T-cell (primary cell): ENCODE measurements at regions not wholly inside any gene's neighbourhood (a gene's known extent, or its start where the extent isn't known, plus 50 kb on each side); places are given as distances from the start of the nearest gene placed in this dataset.

Experiments
- ATAC-seq, 4 experiments: fragments of 200-7000 bp in 3 of 4; fragments of 150-1000 bp in 1 of 4; cut with Tn5 transposase; replicated peaks in 1 of 4; 1 replicate in 3 of 4; 2 replicates in 1 of 4; pipeline ENCODE4 v1.10.0; 2021; ENCODE audit warnings: moderate library complexity in 3 of 4, mild to moderate bottlenecking in 2 of 4, moderate number of reproducible peaks in 1 of 4
- CTCF ChIA-PET, 2 donors: fragments of 300-600 bp; sonication (Branson Sonifier 250); formaldehyde crosslinking; loops; one replicate each; lab custom pipeline; 2022; ENCODE audit warnings: antibody characterized with exemption in 2 of 2; lab: Charles Lee
- POLR2A ChIA-PET, 2 donors: fragments of 300-600 bp; sonication (Branson Sonifier 250); formaldehyde crosslinking; loops; one replicate each; lab custom pipeline; 2022; ENCODE audit warnings: antibody characterized with exemption in 2 of 2; lab: Charles Lee
- DNase-seq, 35 experiments: peaks; one replicate each; pipeline versions ENCODE4 v3.0.0 to v3.0.0-alpha.2; 2013 to 2023
- H3K27ac ChIP-seq: one replicate; pipeline ENCODE4 v1.5.1; 2013; ENCODE audit warnings: low read length
- H3K27me3 ChIP-seq, 2 experiments: replicated peaks in 1 of 2; 1 replicate in 1 of 2; 2 replicates in 1 of 2; pipeline versions ENCODE4 v1.6.1 to v1.7.0; 2013; ENCODE audit warnings: low read length in 1 of 2, mixed read lengths in 1 of 2; ENCODE audit not compliant: control insufficient read depth in 2 of 2, insufficient read depth in 2 of 2; ENCODE audit errors: extremely low read depth in 1 of 2
- H3K36me3 ChIP-seq, 2 donors: 1 replicate in 1 of 2; 2 replicates in 1 of 2; pipeline versions ENCODE4 v1.6.1 to v1.7.0; 2013; ENCODE audit warnings: low read length in 1 of 2; ENCODE audit not compliant: control insufficient read depth in 2 of 2, insufficient read depth in 1 of 2; ENCODE audit errors: extremely low read depth in 1 of 2
- H3K4me1 ChIP-seq, 2 experiments: 1 replicate in 1 of 2; 2 replicates in 1 of 2; pipeline versions ENCODE4 v1.6.1 to v1.7.0; 2013; ENCODE audit warnings: low read length in 2 of 2, mixed read lengths in 1 of 2; ENCODE audit not compliant: insufficient read depth in 2 of 2, control insufficient read depth in 1 of 2; ENCODE audit errors: extremely low read depth in 1 of 2
- H3K4me3 ChIP-seq, 2 donors: 1 replicate in 1 of 2; 2 replicates in 1 of 2; pipeline versions ENCODE4 v1.5.1 to v1.7.0; 2013; ENCODE audit warnings: mild to moderate bottlenecking in 2 of 2, low read length in 1 of 2, moderate library complexity in 1 of 2; ENCODE audit not compliant: control insufficient read depth in 1 of 2; ENCODE audit errors: extremely low read depth in 1 of 2
- H3K9me3 ChIP-seq: 2 replicates; pipeline ENCODE4 v1.7.0; 2013
- H3K27ac Mint-ChIP-seq, 2 donors: one replicate each; pipeline ENCODE4 v1.8.0; 2020 to 2021; ENCODE audit warnings: mild to moderate bottlenecking in 2 of 2, mixed read lengths in 2 of 2
- H3K27me3 Mint-ChIP-seq, 2 donors: one replicate each; pipeline ENCODE4 v1.8.0; 2021 to 2022; ENCODE audit warnings: mixed read lengths in 2 of 2
- H3K36me3 Mint-ChIP-seq: one replicate; pipeline ENCODE4 v1.8.0; 2021; ENCODE audit warnings: mixed read lengths
- H3K4me1 Mint-ChIP-seq, 3 donors: one replicate each; pipeline ENCODE4 v1.8.0; 2020 to 2022; ENCODE audit warnings: mixed read lengths in 3 of 3, mild to moderate bottlenecking in 1 of 3
- H3K4me3 Mint-ChIP-seq, 3 donors: one replicate each; pipeline ENCODE4 v1.8.0; 2020 to 2022; ENCODE audit warnings: mild to moderate bottlenecking in 3 of 3, mixed read lengths in 3 of 3, moderate library complexity in 3 of 3
- H3K9me3 Mint-ChIP-seq, 3 donors: one replicate each; pipeline ENCODE4 v1.8.0; 2020 to 2022; ENCODE audit warnings: mixed read lengths in 3 of 3
- WGBS: methylation state at CpG from one replicate; pipeline ENCODE4 v1.1.5; 2013; ENCODE audit warnings: missing lambda C conversion rate; ENCODE audit not compliant: insufficient coverage; 5-methylcytosine and 5-hydroxymethylcytosine counted together

GRCh38 chr20:22762576-22763256, 178.3 kb upstream of the FOXA2 start:
- Histone ChIP-seq H3K36me3 (no peaks in the 10 kb centered on the region), H3K4me3 (no peak overlapping the region), H3K27me3 (peaks cover 0 to 7% of the 10 kb centered on the region in 2 experiments), H3K27ac (no peak overlapping the region), H3K4me1 (no peaks in the 10 kb centered on the region), H3K9me3 (no peaks in the 10 kb centered on the region)
- no peaks in the 10 kb centered on the region for H3K27me3 Mint-ChIP-seq
- POLR2A ChIA-PET = interaction anchor here in 1 of 2 donors (0.7 kb wide), 1 partner anchor 1812 kb away, joined by 3 read pairs; no protein-coding TSS in a partner anchor
- no peaks in the 10 kb centered on the region for H3K36me3 Mint-ChIP-seq
- ATAC-seq = no peak
- CTCF ChIA-PET = no interaction called here
- H3K4me3 Mint-ChIP-seq = no peak overlapping the region
- H3K4me1 Mint-ChIP-seq = no peaks in the 10 kb centered on the region
- no peak overlapping the region for H3K27ac Mint-ChIP-seq
- WGBS = no CpG with 5 or more reads among the region's 6 CpGs
- no peak for DNase-seq
- peaks cover 8% of the 10 kb centered on the region in 3 donors for H3K9me3 Mint-ChIP-seq

GRCh38 chr20:22763257-22763906, 179.0 kb upstream of the FOXA2 start:
- Histone ChIP-seq H3K27ac (no peak overlapping the region), H3K27me3 (peaks cover 0 to 7% of the 10 kb centered on the region in 2 experiments), H3K4me1 (no peaks in the 10 kb centered on the region), H3K36me3 (no peaks in the 10 kb centered on the region), H3K9me3 (no peaks in the 10 kb centered on the region), H3K4me3 (no peak overlapping the region)
- WGBS = 49% methylated on average over 2 of the region's 9 CpGs
- ChIA-PET CTCF (no interaction called here), POLR2A (no interaction called here)
- no peak for DNase-seq
- no peak overlapping the region for H3K27ac Mint-ChIP-seq
- H3K36me3 Mint-ChIP-seq = no peaks in the 10 kb centered on the region
- ATAC-seq = no peak
- H3K4me3 Mint-ChIP-seq = no peak overlapping the region
- H3K4me1 Mint-ChIP-seq = no peaks in the 10 kb centered on the region
- H3K9me3 Mint-ChIP-seq = peaks cover 8% of the 10 kb centered on the region in 3 donors
- peaks cover 0 to 2% of the 10 kb centered on the region in 2 donors for H3K27me3 Mint-ChIP-seq

DNA sequence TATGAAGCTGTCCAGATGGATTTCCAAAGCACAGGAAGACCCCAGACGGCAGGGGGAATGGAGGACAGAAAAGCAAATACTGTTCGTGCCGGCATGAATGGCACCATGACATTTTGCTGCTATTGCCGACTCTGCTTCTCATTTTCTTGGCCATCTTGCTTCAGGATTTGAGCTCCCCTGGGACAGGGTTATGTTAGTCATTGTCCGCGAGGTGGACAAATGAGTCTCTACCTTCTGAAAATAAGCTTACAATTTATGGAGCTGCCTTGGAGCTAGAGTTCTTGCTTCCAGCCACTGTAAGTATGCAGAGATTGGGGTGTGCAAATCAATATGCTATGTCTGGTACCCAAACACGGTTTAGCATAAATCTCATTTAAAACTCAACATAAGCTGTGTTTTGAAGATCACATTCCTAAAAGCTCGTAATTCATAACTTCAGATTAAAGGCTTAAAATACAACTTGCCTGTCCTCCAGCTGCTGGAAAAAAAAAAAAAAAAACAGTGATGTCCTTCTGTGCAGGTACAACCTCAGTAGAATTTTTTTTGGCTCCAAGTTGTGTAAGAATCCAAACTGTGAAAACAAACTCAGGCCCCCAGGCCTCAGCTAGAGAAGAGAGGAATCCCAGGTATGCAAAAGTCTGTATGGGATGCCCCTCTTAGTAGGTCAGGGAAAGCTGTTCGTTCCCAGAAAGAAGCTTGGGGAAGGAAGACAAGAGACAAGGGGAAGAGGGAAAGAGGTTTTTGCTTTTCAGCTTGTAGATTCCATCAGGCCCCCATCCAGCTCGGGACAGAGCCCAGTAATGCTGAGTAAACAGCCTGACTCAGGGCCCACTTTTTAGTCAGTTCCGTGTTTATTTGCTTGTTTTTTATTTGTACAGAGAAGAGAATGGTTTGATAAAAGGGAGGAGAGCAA, 184.2 kb upstream of the FOXA2 start:
- CTCF ChIA-PET = interaction anchor here in 1 of 2 donors (0.5 to 0.6 kb wide), 2 partner anchors 23 to 87 kb away, joined by 3 to 4 read pairs; no protein-coding TSS in a partner anchor
- POLR2A ChIA-PET = no interaction called here
- ATAC-seq (no peak), DNase-seq (no peak)
- Mint-ChIP-seq H3K36me3 (no peaks in the 10 kb centered on the region), H3K4me3 (no peak overlapping the region), H3K27me3 (peaks cover 2 to 9% of the 10 kb centered on the region in 2 donors), H3K4me1 (no peaks in the 10 kb centered on the region), H3K9me3 (peaks cover 0 to 4% (median 4%) of the 10 kb centered on the region in 3 donors), H3K27ac (no peak overlapping the region)
- Histone ChIP-seq H3K4me3 (no peak overlapping the region), H3K4me1 (no peaks in the 10 kb centered on the region), H3K36me3 (no peaks in the 10 kb centered on the region), H3K27me3 (peaks cover 0 to 10% of the 10 kb centered on the region in 2 experiments), H3K9me3 (no peaks in the 10 kb centered on the region), H3K27ac (no peak overlapping the region)
- 64% methylated on average over 6 of the region's 11 CpGs for WGBS

GRCh38 chr20:22770241-22770800, 185.9 kb upstream of the FOXA2 start:
- H3K27me3 Mint-ChIP-seq = peaks cover 2 to 9% of the 10 kb centered on the region in 2 donors
- H3K27me3 ChIP-seq = peaks cover 0 to 4% of the 10 kb centered on the region in 2 experiments
- no peak overlapping the region for H3K4me3 Mint-ChIP-seq
- no peak overlapping the region for H3K27ac ChIP-seq
- no peak overlapping the region for H3K27ac Mint-ChIP-seq
- H3K36me3 ChIP-seq = no peaks in the 10 kb centered on the region
- DNase-seq = no peak
- H3K4me1 Mint-ChIP-seq = no peaks in the 10 kb centered on the region
- H3K36me3 Mint-ChIP-seq = no peaks in the 10 kb centered on the region
- no peak overlapping the region for H3K4me3 ChIP-seq
- no peaks in the 10 kb centered on the region for H3K4me1 ChIP-seq
- ATAC-seq = no peak
- POLR2A ChIA-PET = no interaction called here
- no peaks in the 10 kb centered on the region for H3K9me3 ChIP-seq
- CTCF ChIA-PET = no interaction called here
- H3K9me3 Mint-ChIP-seq = peaks cover 0 to 8% (median 5%) of the 10 kb centered on the region in 3 donors

GRCh38 chr20:22771706-22772105, 187.3 kb upstream of the FOXA2 start:
- Histone ChIP-seq H3K27ac (no peak overlapping the region), H3K27me3 (peaks cover 0 to 4% of the 10 kb centered on the region in 2 experiments), H3K4me3 (no peak overlapping the region), H3K9me3 (no peaks in the 10 kb centered on the region), H3K36me3 (no peaks in the 10 kb centered on the region), H3K4me1 (no peaks in the 10 kb centered on the region)
- Mint-ChIP-seq H3K36me3 (no peaks in the 10 kb centered on the region), H3K27ac (no peak overlapping the region), H3K4me1 (no peaks in the 10 kb centered on the region), H3K9me3 (peaks cover 0 to 17% (median 7%) of the 10 kb centered on the region in 3 donors), H3K4me3 (no peak overlapping the region), H3K27me3 (peaks cover 2 to 9% of the 10 kb centered on the region in 2 donors)
- ChIA-PET POLR2A (no interaction called here), CTCF (no interaction called here)
- DNase-seq (no peak), ATAC-seq (no peak)
- WGBS = 84% methylated on average over 5 of the region's 5 CpGs

GRCh38 chr20:22773344-22773743, 189.0 kb upstream of the FOXA2 start:
- Histone ChIP-seq H3K36me3 (no peaks in the 10 kb centered on the region), H3K4me3 (no peak overlapping the region), H3K9me3 (no peaks in the 10 kb centered on the region), H3K27ac (no peak overlapping the region), H3K4me1 (no peaks in the 10 kb centered on the region), H3K27me3 (peaks cover 0 to 4% of the 10 kb centered on the region in 2 experiments)
- WGBS = 30% methylated on average over 2 of the region's 3 CpGs
- Mint-ChIP-seq H3K36me3 (no peaks in the 10 kb centered on the region), H3K9me3 (peaks cover 0 to 20% (median 7%) of the 10 kb centered on the region in 3 donors), H3K27me3 (peaks cover 0 to 9% of the 10 kb centered on the region in 2 donors), H3K27ac (no peak overlapping the region), H3K4me3 (no peak overlapping the region), H3K4me1 (no peaks in the 10 kb centered on the region)
- POLR2A ChIA-PET = no interaction called here
- DNase-seq = no peak
- CTCF ChIA-PET = no interaction called here
- ATAC-seq = no peak
